NCI-H1436 (cell line): ENCODE measurements at regions not wholly inside any gene's neighbourhood (a gene's known extent, or its start where the extent isn't known, plus 50 kb on each side); places are given as distances from the start of the nearest gene placed in this dataset.

ENCODE experiments used
- DNase-seq: peaks from one replicate; lab custom pipeline; 2025; lab: John Stamatoyannopoulos, UW

GRCh38 chr1:166221316-166221715 lies 54.5 kb upstream of the FAM78B start:
- DNase-seq: no peak

- no peak for DNase-seq
Measured at GRCh38 chr1:166233750-166234366, 67.1 kb upstream of the FAM78B start.

DNA sequence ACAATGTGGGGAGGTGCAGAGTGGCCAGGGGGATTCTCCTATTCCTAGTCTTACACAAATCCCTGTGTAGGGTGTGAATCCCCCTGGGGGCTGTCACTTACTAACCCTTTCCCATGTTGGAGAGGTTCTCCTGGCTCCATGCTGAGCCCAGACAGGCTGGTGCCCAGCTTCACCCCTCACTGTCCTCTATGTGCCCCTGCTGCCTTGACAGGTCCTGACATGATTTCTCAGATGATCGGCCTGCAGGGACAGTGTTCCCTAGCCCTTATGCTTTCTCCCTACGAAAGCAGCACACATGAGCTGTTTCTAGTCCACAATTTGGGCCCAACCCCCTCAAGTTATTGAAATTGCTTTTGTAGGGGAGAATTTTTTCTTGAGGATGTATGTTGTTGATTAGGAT lies 68.9 kb upstream of the FAM78B start:
- no peak for DNase-seq

DNA sequence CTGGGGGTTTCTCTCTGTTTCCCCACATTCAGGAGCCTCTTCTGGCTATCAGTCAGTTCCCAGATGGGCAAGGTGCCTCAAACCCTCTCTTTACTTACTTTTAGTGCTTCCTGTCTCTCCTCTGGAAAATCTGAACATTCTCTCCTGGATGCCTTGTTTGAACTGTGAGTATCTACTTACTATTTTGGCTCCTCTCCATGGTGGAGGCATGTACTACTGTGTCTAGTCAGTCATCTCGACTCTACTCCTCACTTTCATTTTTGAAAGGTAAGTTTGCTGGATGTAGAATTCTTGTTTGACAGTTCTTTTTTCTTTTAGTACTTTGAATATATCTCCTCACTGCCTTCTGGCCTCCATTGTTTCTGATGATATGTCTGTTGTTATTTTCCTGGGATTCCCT lies 70.9 kb upstream of the FAM78B start:
- no peak for DNase-seq

DNA sequence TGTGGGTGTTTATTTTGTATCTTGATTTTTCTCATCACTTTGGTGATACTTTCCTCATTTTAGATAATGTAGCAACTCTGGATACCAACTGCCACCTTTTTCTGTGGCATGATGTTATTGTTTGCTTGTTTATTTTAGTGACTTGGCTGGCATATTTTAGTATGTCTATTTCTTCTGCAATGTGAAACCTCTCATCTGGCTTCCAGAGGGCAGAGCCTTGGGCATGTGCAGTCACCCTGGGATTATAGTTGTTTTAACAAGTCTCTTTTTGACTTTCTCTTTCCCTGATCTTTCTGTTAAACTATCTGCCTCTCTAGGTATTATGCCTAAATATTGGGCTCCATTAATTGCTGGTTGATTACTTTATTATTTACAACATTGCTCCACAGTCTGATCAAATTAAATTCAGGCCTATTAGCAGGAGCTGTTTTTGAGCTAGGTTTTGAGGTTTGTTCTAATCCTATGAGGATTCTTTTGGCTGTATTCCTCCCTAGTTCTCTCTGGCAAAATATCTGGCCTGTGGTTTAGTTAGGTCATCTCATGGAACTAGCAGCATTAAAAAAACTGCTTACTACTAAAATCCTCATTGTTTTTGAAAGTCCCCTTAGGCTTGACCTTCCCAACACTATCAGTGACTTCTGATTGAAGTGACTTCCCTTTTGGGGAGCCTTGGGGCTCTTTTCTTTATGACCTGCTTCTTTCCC lies 86.4 kb upstream of the FAM78B start:
- no peak for DNase-seq

DNA sequence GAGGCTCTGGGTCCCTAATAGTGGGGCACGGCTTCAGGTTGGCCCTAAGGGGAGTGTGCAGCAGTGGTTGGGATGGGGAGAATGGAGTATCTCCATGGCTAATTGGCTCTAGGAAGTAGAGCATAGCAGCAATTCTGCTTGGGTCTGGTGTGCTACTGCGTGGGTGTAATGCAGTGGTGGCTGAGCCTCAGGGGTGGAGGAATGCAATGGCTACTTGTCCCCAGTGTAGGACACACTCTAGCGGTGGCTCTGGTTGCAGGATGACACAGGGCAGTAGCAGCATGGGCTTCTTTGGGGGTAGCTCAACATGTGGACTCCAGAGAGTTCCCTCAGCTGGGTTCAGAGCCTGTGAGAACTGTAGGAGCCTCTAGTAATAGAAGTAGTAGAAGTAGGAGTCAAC lies 91.2 kb upstream of the FAM78B start:
- DNase-seq: no peak

DNA sequence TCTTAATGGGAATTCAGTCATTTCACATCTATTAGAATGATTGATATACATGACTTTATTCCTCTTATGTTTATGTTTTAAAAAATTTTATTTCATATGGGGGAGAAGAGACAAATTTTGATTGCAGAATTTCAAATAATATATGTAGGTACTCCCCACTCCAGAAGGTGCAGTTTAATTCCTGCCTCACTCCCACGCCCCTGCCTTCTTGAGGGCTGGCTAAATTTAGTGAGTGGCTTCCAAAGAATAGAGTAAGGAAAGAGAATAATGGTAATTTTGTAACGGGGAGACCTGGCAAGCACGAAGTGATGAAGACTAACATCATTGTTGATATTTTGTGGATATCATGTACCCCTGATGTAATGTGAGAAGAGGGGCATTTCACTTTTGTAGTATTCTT lies 94.7 kb upstream of the FAM78B start:
- DNase-seq: no peak

DNA sequence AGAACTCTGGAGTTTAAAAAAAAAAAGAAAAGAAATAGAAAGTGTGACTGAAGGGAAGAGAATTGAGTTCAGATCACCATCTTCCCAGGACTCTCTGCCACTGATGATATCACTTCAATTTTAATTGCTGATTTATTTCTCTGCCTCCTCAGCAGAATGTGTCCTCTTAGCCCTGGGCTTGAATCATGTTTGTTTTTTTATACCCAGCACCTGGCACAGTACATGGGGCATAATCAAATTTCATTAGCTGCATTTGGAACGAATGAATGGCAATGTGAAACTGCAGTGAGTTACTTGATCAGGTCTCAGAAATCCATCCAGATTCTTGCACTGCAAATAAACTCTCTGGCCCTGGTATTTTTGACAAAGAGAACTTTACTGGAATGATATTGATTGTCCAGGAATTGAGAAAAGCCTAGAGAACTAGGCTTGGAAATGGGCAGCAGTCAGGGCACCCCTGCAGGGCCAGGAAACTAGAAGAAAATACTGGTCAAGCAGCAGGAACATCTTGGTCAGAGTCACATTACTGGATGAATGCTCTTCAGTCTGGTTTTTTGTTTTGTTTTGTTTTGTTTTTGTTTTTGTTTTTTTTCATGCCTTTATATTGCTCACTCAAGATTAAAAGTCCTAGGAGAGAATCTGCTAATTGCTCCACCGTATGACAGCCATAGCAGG lies 103.8 kb upstream of the FAM78B start:
- DNase-seq: no peak

DNA sequence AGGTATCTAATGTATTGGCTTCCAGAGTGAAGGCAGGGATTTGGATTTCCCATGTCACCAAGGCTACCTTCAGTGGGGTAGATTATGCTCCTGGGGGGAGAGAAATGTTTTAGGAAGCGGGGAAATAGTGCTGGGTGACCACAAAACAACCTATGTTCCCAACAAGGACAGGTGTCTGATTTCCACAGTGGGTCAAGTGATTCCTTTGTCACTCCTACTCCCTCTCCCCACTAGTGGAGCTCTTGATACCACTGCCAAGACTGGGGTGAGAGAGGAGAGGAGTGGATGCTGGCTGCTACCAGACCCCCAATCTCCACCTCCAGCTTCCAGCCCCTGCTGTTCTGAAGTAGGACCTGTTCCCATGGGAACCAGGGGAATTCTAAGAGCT lies 104.3 kb upstream of the FAM78B start:
- no peak for DNase-seq

DNA sequence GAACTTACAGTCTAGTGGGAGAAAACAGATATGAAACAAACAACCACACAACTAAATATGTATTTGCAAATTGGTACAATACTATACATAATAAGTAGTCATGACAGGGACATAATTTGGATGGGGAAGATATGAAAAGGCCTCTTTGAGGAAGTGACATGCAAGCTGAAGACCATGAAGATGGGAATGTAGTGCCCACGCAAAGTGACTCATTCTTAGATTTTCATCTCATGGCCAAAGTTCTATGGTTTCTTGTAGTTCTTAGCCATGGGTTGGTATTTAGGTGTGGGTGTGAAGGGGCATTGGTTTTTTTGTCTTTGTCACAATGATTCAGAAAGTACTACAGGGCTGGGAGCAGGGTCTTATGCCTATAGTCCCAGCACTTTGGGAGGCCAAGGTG lies 105.4 kb upstream of the FAM78B start:
- no peak for DNase-seq

- DNase-seq: no peak
Measured at GRCh38 chr1:166272851-166273250, 106.0 kb upstream of the FAM78B start.

GRCh38 chr1:166273618-166274017 lies 106.8 kb upstream of the FAM78B start:
- no peak for DNase-seq

DNA sequence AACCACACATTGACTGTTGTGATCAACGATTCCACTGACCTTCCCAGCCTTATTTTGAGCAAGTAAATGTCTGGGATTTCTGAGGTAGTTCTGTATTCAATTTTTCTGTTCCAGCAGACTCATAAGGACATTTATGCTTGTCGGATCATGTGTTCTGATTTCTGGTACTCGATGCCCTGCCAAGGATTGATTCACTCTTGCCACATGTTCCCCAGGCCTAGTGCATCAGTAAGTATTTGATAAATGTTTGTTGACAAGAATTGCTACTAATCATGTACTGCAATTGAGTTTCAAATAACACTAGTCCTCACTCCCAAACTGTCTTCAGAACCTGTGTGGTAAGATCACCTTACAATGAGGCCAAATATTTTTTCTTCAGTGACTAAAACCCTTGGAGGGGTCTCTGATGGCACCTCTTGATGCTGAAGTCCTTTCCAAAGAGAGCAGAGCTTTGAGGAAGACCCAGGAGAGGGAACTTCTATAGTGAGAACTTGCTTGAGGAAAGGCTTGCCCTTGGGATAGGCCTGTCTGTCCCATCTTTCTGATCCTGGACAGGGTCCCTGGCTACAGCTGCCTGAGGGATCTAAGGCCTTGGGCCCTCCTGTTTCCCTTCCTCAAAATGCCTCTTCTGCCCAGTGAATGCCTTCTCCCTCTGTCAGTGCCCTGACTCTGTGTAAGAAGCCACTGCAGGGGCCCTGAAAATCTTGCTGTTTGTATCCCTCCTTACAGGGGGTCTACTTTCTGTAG lies 115.8 kb upstream of the FAM78B start:
- DNase-seq: no peak

DNA sequence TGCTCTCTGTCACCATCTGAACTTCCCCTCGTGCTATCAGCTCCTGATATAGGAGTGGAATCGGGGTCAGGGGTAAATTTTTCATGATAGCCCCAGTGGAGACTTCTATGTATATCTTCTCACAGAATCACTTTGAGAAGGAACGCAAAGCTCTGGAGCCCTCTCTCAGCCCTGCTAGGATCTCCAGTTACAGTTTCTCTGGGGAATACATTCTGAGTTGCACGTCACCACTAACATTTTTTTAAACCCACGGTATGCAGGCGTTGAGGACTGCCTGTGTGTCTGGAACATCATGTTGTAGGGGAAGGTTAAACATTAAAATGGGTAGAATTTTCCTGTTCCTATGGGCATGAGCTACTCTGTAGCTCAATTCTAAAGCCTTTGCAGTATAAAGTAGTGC lies 116.4 kb upstream of the FAM78B start:
- DNase-seq: no peak

DNA sequence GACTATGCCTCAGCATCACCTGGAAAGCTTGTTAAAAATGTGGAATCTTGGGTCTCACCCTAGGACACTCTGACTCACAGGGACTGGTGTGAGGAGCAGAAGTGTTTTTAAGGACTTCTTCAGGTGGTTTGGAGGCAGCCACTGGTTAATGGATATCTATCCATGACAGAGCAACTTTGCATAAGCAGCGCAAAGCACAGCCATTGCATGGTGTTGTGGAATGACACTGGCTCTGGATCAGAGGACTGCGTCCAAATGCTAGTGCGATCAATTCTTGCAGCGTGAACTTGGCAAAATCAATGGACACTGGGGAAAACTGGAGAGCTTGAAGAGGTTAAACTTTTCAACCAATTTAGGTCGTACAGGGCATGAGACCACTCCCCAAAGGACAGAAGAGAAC lies 116.8 kb upstream of the FAM78B start:
- DNase-seq: no peak

DNA sequence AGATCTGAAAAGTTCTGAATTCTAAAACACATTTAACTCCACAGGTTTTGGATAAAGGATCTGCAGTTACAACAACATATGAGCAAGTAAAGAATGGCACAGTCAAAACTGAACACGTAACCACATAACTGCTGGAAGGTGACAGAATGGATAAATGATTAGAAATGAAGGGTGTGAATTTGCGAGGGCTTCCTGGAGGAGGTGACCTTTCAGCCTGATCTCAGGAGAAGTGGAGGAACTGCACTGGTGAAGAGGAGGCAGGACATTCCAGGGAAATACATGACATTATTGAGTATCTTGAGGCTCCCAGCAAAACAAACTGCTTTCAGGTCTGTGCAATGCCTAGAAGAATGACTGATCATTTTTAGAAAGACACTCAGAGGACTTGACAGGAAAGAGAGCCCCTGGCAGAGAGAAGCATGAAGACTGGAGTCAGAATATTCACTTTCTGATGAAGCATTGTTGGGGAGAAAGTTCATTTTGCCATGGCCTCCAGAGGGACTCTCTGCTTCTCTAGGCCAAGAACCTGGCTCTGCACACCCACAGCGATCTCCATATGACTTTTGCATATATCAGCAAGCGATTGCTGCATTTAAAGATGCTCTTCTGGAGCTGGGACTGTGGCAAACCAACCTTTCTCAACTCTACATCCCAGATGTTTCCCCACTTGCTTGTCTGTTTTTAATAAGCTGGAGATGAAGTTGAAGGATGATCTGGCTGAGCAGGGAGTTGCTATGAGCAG lies 122.7 kb upstream of the FAM78B start:
- DNase-seq: no peak

- DNase-seq: no peak
Measured at GRCh38 chr1:166295656-166296055, 128.9 kb upstream of the FAM78B start.

GRCh38 chr1:166297993-166298392 lies 131.2 kb upstream of the FAM78B start:
- DNase-seq: no peak

DNA sequence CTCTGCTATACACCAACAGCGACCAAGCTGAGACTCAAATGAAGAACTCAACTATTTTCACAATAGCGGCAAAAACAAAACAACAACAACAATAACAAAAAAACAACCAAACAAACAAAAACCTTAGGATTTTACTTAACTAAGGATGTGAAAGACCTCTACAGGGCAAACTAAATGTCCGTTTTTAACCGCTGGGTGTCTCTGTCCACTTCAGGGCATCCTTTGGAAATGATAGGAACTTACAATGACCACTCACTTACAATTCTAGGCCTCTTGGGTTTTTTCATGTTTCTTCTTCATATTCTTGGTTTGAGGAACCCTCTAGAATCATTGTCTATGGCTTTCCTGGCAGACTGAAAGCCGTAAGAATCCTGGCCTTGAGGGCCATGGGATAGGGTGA lies 134.0 kb upstream of the FAM78B start:
- no peak for DNase-seq

DNA sequence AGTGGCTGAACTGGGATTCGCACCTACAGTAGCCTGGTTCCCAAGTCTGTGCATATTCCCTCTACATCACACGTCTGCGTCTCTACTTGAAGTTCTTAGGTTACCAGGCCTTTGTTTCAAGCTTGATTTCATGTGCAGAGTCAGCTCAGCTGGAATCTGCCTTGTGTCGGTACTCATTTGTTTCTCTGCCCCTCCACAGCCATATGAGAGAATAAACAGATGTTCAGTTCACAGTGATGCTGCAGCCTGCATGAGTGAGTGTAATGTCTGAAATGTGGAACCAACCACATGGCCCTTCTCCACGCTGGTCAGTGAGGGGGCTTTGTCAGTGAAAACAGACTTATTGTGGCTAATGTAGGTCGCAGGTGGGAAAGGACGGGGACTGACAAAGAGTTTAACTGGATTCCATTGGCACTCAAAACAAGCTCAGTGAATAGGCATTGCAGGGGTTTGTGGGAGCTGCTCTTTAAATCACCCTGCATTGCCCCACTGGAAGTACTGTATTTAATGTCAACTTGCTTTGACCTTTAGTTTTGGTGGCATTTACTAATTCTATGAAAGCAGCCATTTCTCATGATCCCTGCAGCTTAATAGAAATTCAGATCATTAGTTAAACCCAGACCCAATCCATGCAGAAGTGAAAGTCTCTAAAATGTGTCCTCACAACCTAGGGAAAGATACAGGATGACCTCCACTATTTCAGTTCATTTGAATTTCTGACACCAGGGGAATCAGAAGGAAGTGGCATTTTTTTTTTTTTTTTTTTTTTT lies 136.4 kb upstream of the FAM78B start:
- no peak for DNase-seq

- no peak for DNase-seq
Measured at GRCh38 chr1:166304131-166304530, 137.3 kb upstream of the FAM78B start.
